SK-N-SH (cell line): ENCODE measurements at regions not wholly inside any gene's neighbourhood (a gene's known extent, or its start where the extent isn't known, plus 50 kb on each side); places are given as distances from the start of the nearest gene placed in this dataset.

Experiments used
- CTCF ChIA-PET: fragments of 300-600, 350-600 bp; formaldehyde crosslinking; extraction: SDS; loops from one replicate; lab custom pipeline; 2021; lab: Yijun Ruan, JAX
- POLR2A ChIA-PET: fragments of 350-600 bp; sonication (Branson Sonifier 250); formaldehyde crosslinking; extraction: SDS; loops from one replicate; lab custom pipeline; 2020; ENCODE audit warnings: antibody characterized with exemption, inconsistent platforms; lab: Yijun Ruan, JAX
- DNase-seq: peaks from one replicate; pipeline ENCODE4 v3.0.0; 2012
- H2AFZ ChIP-seq: fragments of 200-600 bp; sonication (generic); 2 replicates; pipeline ENCODE4 v1.8.1; 2016; ENCODE audit warnings: antibody characterized with exemption, mild to moderate bottlenecking, low read depth
- H3F3A ChIP-seq: fragments of 200-600 bp; sonication (generic); replicated peaks from 2 replicates; pipeline ENCODE3; 2016; ENCODE audit warnings: antibody characterized with exemption, mild to moderate bottlenecking; ENCODE audit not compliant: insufficient read depth
- H3K27ac ChIP-seq, 2 experiments: fragments of 200-500 bp in 1 of 2; fragments of 200-600 bp in 1 of 2; sonication (Bioruptor generic) in 1 of 2; sonication (generic), shearing (Covaris generic) in 1 of 2; 2 replicates each; pipeline versions ENCODE4 v1.5.1 to v1.6.1; 2014 to 2016; ENCODE audit warnings: low read depth in 2 of 2, inconsistent platforms in 1 of 2, low read length in 1 of 2, mild to moderate bottlenecking in 1 of 2, mixed read lengths in 1 of 2
- H3K27me3 ChIP-seq: fragments of 200-600 bp; sonication (generic), shearing (Covaris generic); 2 replicates; pipeline ENCODE4 v1.6.1; 2016; ENCODE audit warnings: mixed run types; ENCODE audit not compliant: insufficient read depth
- H3K36me3 ChIP-seq, 2 experiments: fragments of 200-500 bp in 1 of 2; fragments of 200-600 bp in 1 of 2; sonication (Bioruptor generic) in 1 of 2; sonication (generic) in 1 of 2; replicated peaks in 1 of 2; 2 replicates each; pipeline versions ENCODE3 to v1.5.1; 2014 to 2016; ENCODE audit warnings: low read length in 1 of 2, mild to moderate bottlenecking in 1 of 2; ENCODE audit not compliant: insufficient read depth in 2 of 2, control insufficient read depth in 1 of 2
- H3K4me1 ChIP-seq, 2 experiments: fragments of 200-500 bp in 1 of 2; fragments of 200-600 bp in 1 of 2; sonication (Bioruptor generic) in 1 of 2; sonication (generic), shearing (Covaris generic) in 1 of 2; 2 replicates each; pipeline versions ENCODE4 v1.5.1 to v1.6.1; 2014 to 2016; ENCODE audit warnings: low read depth in 1 of 2, low read length in 1 of 2, mixed run types in 1 of 2; ENCODE audit not compliant: insufficient read depth in 2 of 2, control insufficient read depth in 1 of 2
- H3K4me2 ChIP-seq: fragments of 200-600 bp; sonication (generic), shearing (Covaris generic); 2 replicates; pipeline ENCODE4 v1.6.1; 2017; ENCODE audit warnings: mixed run types
- H3K4me3 ChIP-seq, 2 experiments: fragments of 200-500 bp in 1 of 2; fragments of 200-600 bp in 1 of 2; sonication (Bioruptor generic) in 1 of 2; sonication (generic), shearing (Covaris generic) in 1 of 2; 2 replicates each; pipeline versions ENCODE4 v1.5.1 to v1.8.1; 2014 to 2016; ENCODE audit warnings: low read depth in 2 of 2, inconsistent platforms in 1 of 2, low read length in 1 of 2, mild to moderate bottlenecking in 1 of 2, mixed read lengths in 1 of 2, moderate library complexity in 1 of 2
- H3K79me2 ChIP-seq: fragments of 200-600 bp; sonication (generic); 2 replicates; pipeline ENCODE4 v1.8.1; 2017; ENCODE audit warnings: mild to moderate bottlenecking; ENCODE audit not compliant: insufficient read depth
- H3K9ac ChIP-seq: fragments of 200-600 bp; sonication (generic); 2 replicates; pipeline ENCODE4 v1.6.1; 2017; ENCODE audit warnings: mixed run types
- H3K9me2 ChIP-seq: fragments of 200-600 bp; sonication (generic); 2 replicates; pipeline ENCODE4 v1.6.1; 2017; ENCODE audit warnings: mixed run types
- H3K9me3 ChIP-seq: fragments of 200-600 bp; sonication (generic); 2 replicates; pipeline ENCODE4 v1.6.1; 2017; ENCODE audit warnings: mixed run types, mild to moderate bottlenecking, moderate library complexity
- H4K20me1 ChIP-seq: fragments of 200-600 bp; sonication (generic); 2 replicates; pipeline ENCODE4 v1.6.1; 2017; ENCODE audit warnings: mild to moderate bottlenecking, mixed run types; ENCODE audit not compliant: insufficient read depth
- CTCF ChIP-seq: fragments of 200-600 bp; sonication (generic); IDR thresholded peaks from 2 replicates; pipeline ENCODE4 v1.6.1; 2017; ENCODE audit warnings: antibody characterized with exemption, mild to moderate bottlenecking, moderate library complexity
- EP300 ChIP-seq, 2 experiments: IDR thresholded peaks; 2 replicates each; pipeline versions ENCODE4 v1.4.0 to v1.6.1; 2012; ENCODE audit warnings: borderline replicate concordance in 1 of 2, low read depth in 1 of 2, low read length in 1 of 2
- FOSL2 ChIP-seq: IDR thresholded peaks from 2 replicates; pipeline ENCODE4 v1.4.0; 2012; ENCODE audit warnings: low read depth, mild to moderate bottlenecking, moderate library complexity, borderline replicate concordance
- FOXJ3 ChIP-seq: sonication (generic); formaldehyde crosslinking; IDR thresholded peaks from 2 replicates; pipeline ENCODE4 v1.5.1; 2020; ENCODE audit warnings: mild to moderate bottlenecking, missing genetic modification reagents
- FOXM1 ChIP-seq: IDR thresholded peaks from 2 replicates; pipeline ENCODE4 v1.4.0; 2012; ENCODE audit warnings: low read depth, mild to moderate bottlenecking
- JUND ChIP-seq: IDR thresholded peaks from 2 replicates; pipeline ENCODE4 v1.4.0; 2012
- MAX ChIP-seq: IDR thresholded peaks from 2 replicates; pipeline ENCODE4 v1.4.0; 2012; ENCODE audit warnings: low read depth
- MEF2A ChIP-seq: IDR thresholded peaks from 2 replicates; pipeline ENCODE4 v1.4.0; 2012; ENCODE audit warnings: low read depth, borderline replicate concordance
- MXI1 ChIP-seq: IDR thresholded peaks from 2 replicates; pipeline ENCODE4 v1.6.1; 2012; ENCODE audit warnings: mild to moderate bottlenecking, low read depth, low read length, improper control_type of control experiment
- RAD21 ChIP-seq: IDR thresholded peaks from 2 replicates; pipeline ENCODE4 v1.6.1; 2012; ENCODE audit warnings: mild to moderate bottlenecking, low read length
- RCOR1 ChIP-seq: fragments of 150-350 bp; IDR thresholded peaks from 2 replicates; pipeline ENCODE4 v1.6.1; 2017; ENCODE audit warnings: antibody characterized with exemption, low read length
- RFX5 ChIP-seq: IDR thresholded peaks from 2 replicates; pipeline ENCODE4 v1.6.1; 2012; ENCODE audit warnings: mild to moderate bottlenecking, improper control_type of control experiment, low read length
- RXRA ChIP-seq: IDR thresholded peaks from 2 replicates; pipeline ENCODE4 v1.4.0; 2012; ENCODE audit warnings: low read depth, mild to moderate bottlenecking, borderline replicate concordance
- SMC3 ChIP-seq: IDR thresholded peaks from 2 replicates; pipeline ENCODE4 v1.6.1; 2012; ENCODE audit warnings: low read depth, low read length, improper control_type of control experiment
- USF1 ChIP-seq: IDR thresholded peaks from 2 replicates; pipeline ENCODE4 v1.4.0; 2012; ENCODE audit warnings: low read depth, borderline replicate concordance
- YY1 ChIP-seq: IDR thresholded peaks from 2 replicates; pipeline ENCODE4 v1.4.0; 2012; ENCODE audit warnings: low read depth, mild to moderate bottlenecking
- WGBS: methylation state at CpG from one replicate; pipeline ENCODE4 v1.1.6; 2017; ENCODE audit warnings: low lambda C conversion rate; 5-methylcytosine and 5-hydroxymethylcytosine counted together

GRCh38 chr11:11210446-11210845, 142.6 kb downstream of the CSNK2A3 start:
- H3K9ac ChIP-seq = no peak overlapping the region
- H4K20me1 ChIP-seq = no peaks in the 10 kb centered on the region
- no peaks in the 10 kb centered on the region for H3F3A ChIP-seq
- TF ChIP-seq RXRA (no peak), FOSL2 (no peak), YY1 (no peak), FOXJ3 (CRISPR knock-in tag) (no peak), JUND (no peak)
- H3K9me2 ChIP-seq = no peaks in the 10 kb centered on the region
- no peaks in the 10 kb centered on the region for H3K36me3 ChIP-seq
- no peak for DNase-seq
- no peaks in the 10 kb centered on the region for H3K79me2 ChIP-seq
- no peaks in the 10 kb centered on the region for H3K9me3 ChIP-seq
- CTCF ChIA-PET = no interaction called here
- H2AFZ ChIP-seq = no peak overlapping the region
- WGBS = 77% methylated on average over 3 of the region's 3 CpGs
- no peaks in the 10 kb centered on the region for H3K4me1 ChIP-seq
- no peaks in the 10 kb centered on the region; the same call in 1 of the 2 replicates for H3K27me3 ChIP-seq
- no peak overlapping the region for H3K4me2 ChIP-seq
- H3K27ac ChIP-seq = no peak overlapping the region
- POLR2A ChIA-PET = no interaction called here
- no peak overlapping the region for H3K4me3 ChIP-seq

- ChIA-PET CTCF (no interaction called here), POLR2A (no interaction called here)
- DNase-seq = no peak
- Histone ChIP-seq H3K9me3 (no peaks in the 10 kb centered on the region), H3K27ac (no peak overlapping the region), H3K36me3 (no peaks in the 10 kb centered on the region), H3K4me1 (no peaks in the 10 kb centered on the region), H3F3A (no peaks in the 10 kb centered on the region), H3K9ac (no peak overlapping the region), H3K4me2 (no peak overlapping the region), H3K4me3 (no peak overlapping the region), H3K79me2 (no peaks in the 10 kb centered on the region), H4K20me1 (no peaks in the 10 kb centered on the region), H3K9me2 (no peaks in the 10 kb centered on the region), H2AFZ (no peak overlapping the region), H3K27me3 (no peaks in the 10 kb centered on the region; the same call in 1 of the 2 replicates)
- 37% methylated on average over 2 of the region's 2 CpGs for WGBS
- no peak for TF ChIP-seq RCOR1
- TF ChIP-seq USF1 = no peak
- TF ChIP-seq RAD21 = no peak
- TF ChIP-seq CTCF = no peak
- TF ChIP-seq SMC3 = no peak
- no peak for TF ChIP-seq FOXJ3 (CRISPR knock-in tag)
- TF ChIP-seq FOXM1 = no peak
- TF ChIP-seq RFX5 = no peak
- no peak for TF ChIP-seq MXI1
- no peak for TF ChIP-seq EP300 (IDR thresholded peaks at IDR 0.05; ENCODE audit: borderline replicate concordance in 1 of 2, low read depth in 1 of 2, low read length in 1 of 2)
- TF ChIP-seq MEF2A = no peak
- no peak for TF ChIP-seq FOSL2
- TF ChIP-seq MAX = no peak
Measured at GRCh38 chr11:11209967-11210366, 143.1 kb downstream of the CSNK2A3 start.
